ENCODE measurements at regions not wholly inside any gene's neighbourhood (a gene's known extent, or its start where the extent isn't known, plus 50 kb on each side); places are given as distances from the start of the nearest gene placed in this dataset.

DNA sequence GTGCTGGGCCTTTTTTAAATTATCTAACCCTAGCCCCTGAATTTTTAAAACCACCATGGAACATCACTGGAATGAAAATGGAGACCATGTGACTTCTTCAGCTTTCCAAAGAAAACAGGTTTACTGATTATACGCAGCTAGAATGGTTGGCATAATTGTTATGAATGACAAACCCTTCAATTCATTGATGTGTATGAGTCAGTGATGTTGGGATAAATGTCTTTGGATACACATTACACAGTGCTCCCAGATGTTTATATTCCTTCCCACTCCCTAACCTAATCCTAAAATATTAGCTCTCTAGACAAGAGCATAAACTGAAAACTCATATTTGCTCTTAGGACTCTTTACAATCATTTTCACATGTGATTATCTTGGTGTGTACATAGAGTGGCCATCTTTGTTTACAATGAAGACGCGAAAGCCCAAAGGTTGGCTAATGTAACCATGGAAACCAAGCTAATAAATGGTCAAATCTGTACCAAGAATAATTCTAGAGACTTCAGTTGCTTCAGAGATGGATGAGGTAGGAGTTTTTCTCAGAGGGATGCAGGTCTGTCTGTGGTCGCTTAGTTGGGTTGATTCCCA lies 131.2 kb upstream of the HMHB1 start:
- no peak for TF ChIP-seq JUND (IDR thresholded peaks at IDR 0.05; ENCODE audit: low read depth)
- DNase-seq (ENCODE audit: low read depth in 1 of 2, low spot score in 1 of 2) = no peak
- in situ Hi-C loops (cut with HindIII; ENCODE audit: low pct_unique_long_range_greater_than_20kb, low sequenced_read_pairs) = no loop called here

DNA sequence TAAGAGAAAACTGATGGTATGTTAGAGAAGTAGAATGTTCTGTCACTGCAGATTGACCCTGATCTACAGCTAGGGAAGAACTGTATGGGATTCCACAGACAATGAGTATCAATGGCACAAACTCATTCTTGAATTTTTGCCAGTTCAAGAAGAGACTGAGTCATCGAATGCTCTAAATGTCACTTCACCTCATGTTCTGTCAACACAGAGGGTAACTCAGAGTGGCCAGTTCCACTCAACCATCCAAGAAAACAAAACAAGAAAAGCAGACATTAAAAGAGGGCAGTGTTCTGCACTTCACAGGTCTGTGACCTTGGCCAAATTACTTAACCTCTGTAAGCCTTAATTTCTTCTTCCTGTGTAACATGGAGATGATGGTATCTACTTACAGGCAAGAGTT lies 132.2 kb upstream of the HMHB1 start:
- in situ Hi-C loops (cut with HindIII; ENCODE audit: low pct_unique_long_range_greater_than_20kb, low sequenced_read_pairs) = no loop called here
- TF ChIP-seq JUND (IDR thresholded peaks at IDR 0.05; ENCODE audit: low read depth) = no peak
- DNase-seq (ENCODE audit: low read depth in 1 of 2, low spot score in 1 of 2) = peak in 1 of 2 experiments; percentile 44

DNA sequence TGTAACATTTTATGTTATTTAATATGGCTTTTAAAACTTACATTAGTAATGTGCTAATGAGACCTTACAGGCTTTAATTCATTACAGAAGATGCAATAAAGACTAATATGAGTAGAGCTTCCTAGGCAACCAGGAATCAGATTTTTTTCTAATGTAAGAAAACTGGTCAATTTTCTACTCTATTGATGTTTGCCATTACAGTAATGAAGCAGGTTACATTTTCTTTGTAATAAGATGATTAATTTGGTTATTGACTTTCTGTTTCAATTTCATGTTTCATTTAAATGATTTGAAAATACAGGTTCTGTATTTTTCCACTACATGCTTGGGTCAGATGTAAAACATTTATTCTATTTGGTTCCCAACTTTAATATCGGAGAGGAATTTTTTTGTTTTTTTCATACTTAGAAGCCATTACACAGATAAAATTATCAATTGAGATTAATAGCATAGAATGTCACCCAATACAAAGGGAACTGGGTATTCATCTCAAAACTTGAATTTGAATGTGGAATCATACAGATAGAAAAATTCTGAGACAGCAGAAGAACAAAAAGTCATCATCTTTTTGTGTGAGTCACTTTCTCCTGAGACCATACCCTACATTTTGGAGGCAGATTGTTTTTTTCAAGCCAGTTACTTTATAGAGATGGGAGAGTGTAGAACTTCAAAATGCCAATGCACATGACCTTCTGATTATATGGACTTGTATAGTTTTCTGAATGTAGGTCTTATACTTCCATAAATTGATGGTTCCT lies 133.6 kb upstream of the HMHB1 start:
- DNase-seq (ENCODE audit: low read depth in 1 of 2, low spot score in 1 of 2) = no peak
- no peak for TF ChIP-seq JUND (IDR thresholded peaks at IDR 0.05; ENCODE audit: low read depth)
- in situ Hi-C loops (cut with HindIII; ENCODE audit: low pct_unique_long_range_greater_than_20kb, low sequenced_read_pairs) = no loop called here

DNA sequence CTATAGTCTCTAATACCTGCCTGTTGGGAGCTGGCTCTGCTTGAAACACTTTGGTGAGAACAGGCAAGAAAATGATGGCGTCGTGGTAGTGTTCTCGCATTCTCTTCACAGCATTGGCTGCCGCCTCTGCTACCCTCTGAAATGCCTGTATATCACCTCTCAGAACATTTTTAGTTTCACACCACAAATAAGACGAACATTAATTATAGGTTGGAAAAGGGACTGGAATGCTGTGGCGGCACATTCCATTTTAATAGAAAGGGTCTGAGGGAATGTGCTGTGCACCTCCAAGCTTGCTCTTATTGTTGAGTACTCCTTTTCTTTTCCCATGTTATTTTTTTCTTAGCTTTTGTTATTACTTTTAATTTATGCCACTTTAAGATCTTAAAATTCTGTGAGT lies 134.6 kb upstream of the HMHB1 start:
- no peak for DNase-seq (ENCODE audit: low read depth in 1 of 2, low spot score in 1 of 2)
- in situ Hi-C loops (cut with HindIII; ENCODE audit: low pct_unique_long_range_greater_than_20kb, low sequenced_read_pairs) = no loop called here
- TF ChIP-seq JUND (IDR thresholded peaks at IDR 0.05; ENCODE audit: low read depth) = no peak

DNA sequence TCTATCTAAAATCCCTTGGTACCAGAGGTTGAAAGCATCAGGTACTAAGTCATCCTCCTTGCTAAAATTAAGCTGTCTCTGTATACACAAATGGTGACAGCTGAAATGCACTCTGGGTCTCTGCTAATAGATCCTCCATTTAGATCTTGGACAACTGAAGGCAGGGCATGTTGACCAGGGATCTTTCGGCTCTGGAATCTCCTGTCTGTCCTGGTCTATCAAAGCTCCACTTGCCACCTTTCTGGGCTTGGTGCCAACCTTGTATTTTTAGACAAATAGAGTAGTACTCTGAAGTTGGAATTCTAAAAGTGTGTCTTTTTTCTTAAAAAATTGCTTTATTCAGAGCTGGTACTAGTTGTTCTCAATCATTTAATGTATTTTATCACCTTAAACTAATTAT lies 135.2 kb upstream of the HMHB1 start:
- no peak for DNase-seq (ENCODE audit: low read depth in 1 of 2, low spot score in 1 of 2)
- TF ChIP-seq JUND (IDR thresholded peaks at IDR 0.05; ENCODE audit: low read depth) = no peak
- in situ Hi-C loops (cut with HindIII; ENCODE audit: low pct_unique_long_range_greater_than_20kb, low sequenced_read_pairs) = no loop called here

DNA sequence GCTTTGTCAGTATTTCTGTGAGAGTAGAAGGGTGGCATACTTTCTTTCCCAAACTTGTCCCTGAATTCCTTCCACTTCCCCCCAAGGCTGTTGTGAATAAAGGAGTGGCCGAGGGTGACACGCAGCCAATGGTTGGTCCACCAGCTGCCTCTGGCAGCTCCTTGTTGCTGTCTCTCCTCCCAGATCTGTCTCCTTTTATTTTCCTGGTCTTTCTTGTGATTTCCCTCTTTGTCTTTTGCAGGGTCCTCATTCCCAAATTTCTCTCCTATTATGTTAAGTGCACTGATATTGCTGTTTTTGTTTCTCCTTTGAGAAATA lies 137.5 kb upstream of the HMHB1 start:
- in situ Hi-C loops (cut with HindIII; ENCODE audit: low pct_unique_long_range_greater_than_20kb, low sequenced_read_pairs) = no loop called here
- DNase-seq (ENCODE audit: low read depth in 1 of 2, low spot score in 1 of 2) = peak in 1 of 2 experiments; percentile 75
- no peak for TF ChIP-seq JUND (IDR thresholded peaks at IDR 0.05; ENCODE audit: low read depth)

DNA sequence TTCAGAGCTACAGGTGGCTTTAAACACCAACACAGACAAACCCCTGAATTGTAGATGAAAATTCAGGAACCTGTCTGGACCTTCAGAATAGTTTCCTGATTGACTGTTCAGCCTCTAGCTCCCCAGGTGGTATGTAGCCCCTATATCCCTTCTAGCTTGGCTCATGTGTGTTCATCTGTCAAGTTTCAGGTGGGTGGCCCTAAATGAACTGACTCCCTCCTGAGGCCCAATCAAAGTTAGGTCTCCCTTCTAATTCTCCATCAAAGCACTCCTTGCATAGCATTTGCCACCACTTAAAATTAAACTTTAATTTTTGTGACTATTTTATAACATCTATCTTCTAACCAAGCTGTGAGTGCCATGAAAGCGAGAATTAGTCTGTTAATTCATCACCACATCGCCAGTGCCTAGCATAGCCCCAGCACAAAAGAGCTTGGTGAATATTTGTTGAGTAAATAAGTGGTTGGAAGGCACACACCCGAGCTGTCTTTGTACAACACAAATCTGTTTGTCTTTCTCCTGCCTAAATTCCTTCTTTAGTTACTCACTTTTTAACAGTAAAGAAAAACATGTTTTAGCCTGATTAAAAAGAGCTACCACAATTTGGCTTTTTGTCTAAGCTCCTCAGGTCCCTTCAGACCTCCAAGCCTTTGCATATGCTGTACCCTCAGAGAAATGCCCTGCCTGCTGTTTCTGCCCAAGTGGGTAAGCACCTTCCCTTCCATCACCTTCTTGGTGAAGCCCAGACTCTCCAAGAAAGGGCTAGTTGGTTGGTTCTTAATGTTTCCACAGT lies 138.1 kb upstream of the HMHB1 start:
- in situ Hi-C loops (cut with HindIII; ENCODE audit: low pct_unique_long_range_greater_than_20kb, low sequenced_read_pairs) = no loop called here
- TF ChIP-seq JUND (IDR thresholded peaks at IDR 0.05; ENCODE audit: low read depth) = no peak
- peak; percentile 28 to 84 for DNase-seq (ENCODE audit: low read depth in 1 of 2, low spot score in 1 of 2)

DNA sequence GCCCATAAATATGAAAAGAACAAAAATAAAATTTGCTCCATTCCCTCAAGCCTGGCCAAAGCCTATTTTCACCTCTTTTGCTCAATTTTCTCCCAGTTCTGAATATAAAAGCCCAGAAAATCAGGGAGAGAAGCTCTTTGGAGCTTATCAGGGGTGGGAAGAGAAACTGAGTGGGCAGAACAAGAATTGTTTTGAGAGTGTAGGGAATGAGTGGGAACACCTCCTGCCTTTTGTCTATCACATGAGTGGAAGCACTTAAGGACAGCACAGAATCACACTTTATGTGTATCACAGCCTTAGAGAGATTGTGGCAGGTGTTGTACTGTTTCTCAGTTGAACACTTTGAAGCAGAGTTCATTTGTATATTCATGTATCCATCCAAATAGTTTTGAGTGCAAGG lies 139.2 kb upstream of the HMHB1 start:
- in situ Hi-C loops (cut with HindIII; ENCODE audit: low pct_unique_long_range_greater_than_20kb, low sequenced_read_pairs) = no loop called here
- DNase-seq (ENCODE audit: low read depth in 1 of 2, low spot score in 1 of 2) = no peak
- no peak for TF ChIP-seq JUND (IDR thresholded peaks at IDR 0.05; ENCODE audit: low read depth)

DNA sequence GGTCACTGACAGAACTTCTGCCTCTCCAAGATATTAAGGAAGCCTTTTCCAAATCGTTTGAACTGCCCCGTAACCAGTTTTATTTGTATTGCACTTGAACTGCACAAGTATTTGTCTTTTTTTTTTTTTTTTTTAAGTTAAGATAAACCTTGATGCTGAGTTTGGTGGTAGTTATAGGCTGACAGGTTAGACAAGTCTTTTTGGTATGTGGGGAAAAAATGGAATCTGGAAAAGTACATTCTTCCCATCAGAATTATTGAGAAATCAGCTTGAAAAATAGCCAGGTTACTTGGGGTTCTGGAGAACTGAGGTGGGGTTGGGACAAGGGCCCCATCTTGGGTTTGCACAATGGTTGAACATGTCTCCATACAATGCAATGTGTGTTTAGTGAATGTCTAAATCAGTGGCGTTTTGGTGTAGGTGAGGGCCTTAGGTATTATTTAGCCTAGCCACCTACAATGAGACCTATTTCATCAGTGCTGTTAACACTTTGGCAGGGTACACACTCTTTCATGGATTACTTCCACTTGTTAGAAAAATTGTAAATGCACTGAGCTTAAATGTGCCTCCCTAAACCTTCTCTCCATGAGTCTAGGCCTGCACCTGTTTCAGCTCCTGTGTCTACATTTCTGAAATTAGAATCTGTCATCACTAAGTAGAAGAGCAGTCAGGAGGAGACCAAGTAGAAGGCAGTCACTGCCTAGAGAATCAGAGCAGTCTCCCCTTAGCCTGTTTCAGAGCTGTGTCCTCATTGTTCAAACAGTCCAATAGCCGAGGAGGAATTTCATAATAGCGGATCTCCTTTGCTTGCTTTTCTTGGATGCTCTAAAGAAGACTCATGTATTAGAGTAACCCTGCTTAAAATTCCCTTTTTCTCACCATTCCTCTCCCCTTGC lies 140.0 kb upstream of the HMHB1 start:
- no peak for TF ChIP-seq JUND (IDR thresholded peaks at IDR 0.05; ENCODE audit: low read depth)
- in situ Hi-C loops (cut with HindIII; ENCODE audit: low pct_unique_long_range_greater_than_20kb, low sequenced_read_pairs) = no loop called here
- no peak for DNase-seq (ENCODE audit: low read depth in 1 of 2, low spot score in 1 of 2)

DNA sequence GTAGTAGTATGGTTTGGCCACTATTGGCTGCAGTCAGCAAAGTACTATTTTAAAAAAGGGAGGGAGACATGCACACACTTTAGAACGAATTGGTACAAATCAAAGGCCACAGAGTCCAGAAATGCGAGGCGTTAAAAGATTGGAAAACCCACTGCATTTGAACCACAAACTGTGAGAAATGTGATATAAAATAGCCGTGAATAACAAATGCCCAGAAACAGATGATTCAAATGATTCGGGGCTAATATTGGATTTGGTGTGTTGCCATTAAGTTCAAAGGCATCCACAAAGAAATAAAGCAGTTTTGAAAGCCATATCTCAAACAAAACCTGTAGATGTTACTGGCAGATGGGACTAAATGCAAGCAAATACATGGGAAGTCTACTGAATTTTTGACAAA lies 140.9 kb upstream of the HMHB1 start:
- no peak for TF ChIP-seq JUND (IDR thresholded peaks at IDR 0.05; ENCODE audit: low read depth)
- in situ Hi-C loops (cut with HindIII; ENCODE audit: low pct_unique_long_range_greater_than_20kb, low sequenced_read_pairs) = no loop called here
- DNase-seq (ENCODE audit: low read depth in 1 of 2, low spot score in 1 of 2) = no peak

DNA sequence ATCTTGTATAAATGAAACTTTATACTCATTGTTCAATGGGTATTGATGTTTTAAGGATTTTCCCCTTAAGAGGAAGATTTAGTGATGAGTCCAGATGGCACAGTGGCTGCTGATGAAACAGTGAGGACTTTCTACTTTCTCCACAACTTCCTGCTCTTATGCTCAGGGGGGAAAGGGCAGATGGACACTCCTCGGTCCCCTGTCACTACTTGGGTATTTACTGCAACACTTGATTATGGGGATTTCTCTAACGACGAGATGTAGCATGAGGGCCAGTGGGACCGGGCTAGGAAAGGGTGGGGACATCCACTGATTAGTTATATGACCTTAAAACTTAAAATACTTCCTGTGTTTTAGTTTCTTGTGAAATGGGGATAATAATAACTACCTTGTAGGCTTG lies 146.1 kb upstream of the HMHB1 start:
- in situ Hi-C loops (cut with HindIII; ENCODE audit: low pct_unique_long_range_greater_than_20kb, low sequenced_read_pairs) = no loop called here
- TF ChIP-seq JUND (IDR thresholded peaks at IDR 0.05; ENCODE audit: low read depth) = no peak
- DNase-seq (ENCODE audit: low read depth in 1 of 2, low spot score in 1 of 2) = no peak

DNA sequence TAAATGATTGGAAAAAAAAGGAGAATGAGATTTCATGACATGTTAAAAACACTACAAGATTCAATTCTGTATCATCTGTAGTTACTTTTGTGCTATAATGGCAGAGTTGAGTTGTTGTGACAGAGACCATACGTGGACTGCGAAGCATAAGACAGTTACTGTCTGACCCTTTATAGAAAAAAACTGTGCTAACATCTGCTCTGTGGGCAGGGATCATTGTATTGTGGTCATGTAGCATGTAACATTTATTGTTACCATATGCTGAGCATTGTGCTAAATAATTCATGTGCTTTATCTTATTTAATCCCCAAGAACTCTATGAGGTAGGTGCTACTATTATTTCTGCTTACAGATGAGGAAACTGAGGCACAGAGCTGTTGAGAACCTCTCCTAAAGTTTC lies 147.3 kb upstream of the HMHB1 start:
- no peak for TF ChIP-seq JUND (IDR thresholded peaks at IDR 0.05; ENCODE audit: low read depth)
- in situ Hi-C loops (cut with HindIII; ENCODE audit: low pct_unique_long_range_greater_than_20kb, low sequenced_read_pairs) = no loop called here
- no peak for DNase-seq (ENCODE audit: low read depth in 1 of 2, low spot score in 1 of 2)
